G401 (cell line): ENCODE measurements at regions not wholly inside any gene's neighbourhood (a gene's known extent, or its start where the extent isn't known, plus 50 kb on each side); places are given as distances from the start of the nearest gene placed in this dataset.

Experiments
- DNase-seq: peaks from one replicate; pipeline ENCODE4 v3.0.0-alpha.2; 2015; ENCODE audit warnings: low spot score
- in situ Hi-C: cut with HindIII; loops from 2 replicates; pipeline ENCODE4 v1.10.0; 2016; ENCODE audit warnings: low sequenced_read_pairs, mixed read lengths

DNA sequence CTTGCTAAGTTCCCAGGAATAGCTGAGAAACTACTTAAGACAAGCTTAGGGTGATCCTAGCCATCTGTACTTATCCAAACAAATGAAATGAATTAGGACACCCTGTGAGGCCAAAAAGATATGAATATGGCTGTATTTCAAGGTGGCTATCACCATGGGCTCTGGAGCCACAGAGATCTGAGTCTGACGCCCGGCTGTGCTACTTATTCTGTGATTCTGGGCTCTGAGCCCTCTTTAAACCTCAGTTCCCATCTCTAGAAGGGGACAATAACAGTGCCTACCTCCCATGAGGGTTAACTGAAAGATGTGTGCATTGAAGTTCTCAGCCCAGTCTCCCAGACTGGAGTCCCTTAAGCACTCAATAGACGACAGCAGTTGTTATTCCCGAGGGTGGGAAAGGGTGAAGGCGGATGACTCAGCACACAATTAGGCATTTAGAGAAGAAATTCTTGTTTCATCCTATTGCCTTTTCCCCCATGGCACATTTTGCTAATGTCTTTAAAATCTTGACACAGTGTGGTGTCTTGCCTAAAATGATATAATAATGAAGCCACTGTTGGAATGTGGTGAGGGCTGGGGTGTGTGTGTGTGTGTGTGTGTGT lies 132.5 kb downstream of the ADAMTS15 start:
- DNase-seq, result no peak
- in situ Hi-C loops, result no loop called here

DNA sequence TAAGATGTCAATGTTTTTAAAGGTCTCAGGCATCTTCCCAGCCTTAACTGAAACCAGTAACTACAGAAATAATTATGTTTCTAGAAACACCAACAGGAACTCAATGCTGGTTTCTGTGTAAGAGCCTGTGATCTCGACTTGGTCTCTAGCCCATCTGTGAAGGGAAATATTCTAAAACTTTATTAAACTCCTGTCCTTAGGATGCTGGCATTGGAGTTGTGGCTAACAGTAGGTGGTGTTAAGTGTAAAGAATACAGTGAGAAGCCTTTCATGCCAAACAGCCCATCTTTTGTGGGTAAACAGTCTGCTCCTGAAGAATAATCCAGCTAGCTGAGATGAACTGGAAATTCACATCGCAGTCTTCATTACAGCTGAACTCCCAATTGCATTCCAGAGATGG lies 133.2 kb downstream of the ADAMTS15 start:
- in situ Hi-C loops, result no loop called here

DNA sequence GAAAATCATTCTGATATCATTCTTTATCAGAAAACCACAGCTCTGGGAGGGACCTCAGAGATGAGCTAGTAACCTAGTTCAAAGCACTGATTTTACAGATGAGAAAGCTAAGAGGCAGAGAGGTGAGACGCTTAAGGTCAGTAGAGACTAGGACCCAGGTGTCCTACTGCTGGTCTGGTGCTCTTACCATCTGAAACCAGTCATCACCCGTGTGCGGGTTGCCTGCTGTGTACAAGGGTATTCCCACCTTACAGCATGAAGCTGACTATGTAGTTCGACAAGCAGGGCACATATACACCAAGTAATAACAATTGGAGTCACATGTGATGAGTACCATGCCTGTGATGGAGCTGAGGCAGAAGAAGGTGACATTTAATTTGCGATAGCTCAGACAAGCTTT lies 133.7 kb downstream of the ADAMTS15 start:
- DNase-seq, result no peak
- in situ Hi-C loops, result no loop called here

More for the DNA sequence above, 133.2 kb downstream of the ADAMTS15 start:
- DNase-seq, result no peak

GRCh38 chr11:130582981-130583380 lies 134.5 kb downstream of the ADAMTS15 start:
- no peak for DNase-seq
- in situ Hi-C loops, result no loop called here

- in situ Hi-C loops, result no loop called here
- no peak for DNase-seq
Measured at GRCh38 chr11:130583801-130584211, 135.4 kb downstream of the ADAMTS15 start.

GRCh38 chr11:130585545-130585944 lies 137.1 kb downstream of the ADAMTS15 start:
- in situ Hi-C loops, result no loop called here
- no peak for DNase-seq

GRCh38 chr11:130587658-130588057 lies 139.2 kb downstream of the ADAMTS15 start:
- no peak for DNase-seq
- in situ Hi-C loops, result no loop called here

- in situ Hi-C loops, result no loop called here
- DNase-seq, result no peak
Measured at GRCh38 chr11:130588471-130588870, 140.0 kb downstream of the ADAMTS15 start.

DNA sequence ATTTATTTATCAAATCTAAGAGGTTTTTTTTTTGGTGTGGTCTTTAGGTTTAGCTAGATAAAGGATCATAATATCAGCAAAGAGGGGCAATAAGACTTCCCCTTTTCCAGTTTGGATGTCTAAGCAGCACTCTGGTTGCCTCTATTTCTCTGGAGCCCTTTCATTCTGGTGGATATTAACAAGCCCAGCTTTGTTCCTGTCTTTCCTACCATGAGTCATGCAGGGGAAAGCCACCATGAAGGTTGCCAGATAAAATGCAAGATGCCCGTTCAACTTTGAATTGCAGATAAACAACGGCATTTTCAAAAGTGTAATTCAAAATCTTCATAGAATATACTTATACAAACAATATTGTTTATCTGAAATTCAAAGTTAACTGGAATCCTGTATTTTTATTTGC lies 143.6 kb downstream of the ADAMTS15 start:
- in situ Hi-C loops, result no loop called here
- DNase-seq, result no peak

GRCh38 chr11:130593064-130593463 lies 144.6 kb downstream of the ADAMTS15 start:
- no peak for DNase-seq
- in situ Hi-C loops, result no loop called here

DNA sequence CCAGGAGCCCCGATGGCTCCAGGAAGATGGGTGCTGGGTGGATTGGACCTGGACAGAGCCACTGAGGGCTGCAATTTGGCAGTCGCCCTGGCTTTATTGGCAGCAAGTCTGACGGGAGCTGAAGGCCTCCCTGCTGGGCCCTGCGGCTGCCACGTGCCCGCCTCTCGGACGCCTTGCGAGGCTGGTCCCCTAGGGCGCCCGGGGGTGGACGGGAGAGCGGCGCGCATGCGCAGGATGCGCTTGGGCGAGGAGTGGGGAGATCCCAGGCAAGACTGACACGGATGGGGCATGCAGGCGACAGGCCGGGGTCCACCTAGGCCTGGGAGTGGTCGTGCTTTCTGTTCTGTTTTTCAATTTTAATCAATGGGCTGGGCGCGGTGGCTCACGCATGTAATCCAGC lies 150.0 kb downstream of the ADAMTS15 start:
- in situ Hi-C loops, result no loop called here
- DNase-seq, result no peak

- in situ Hi-C loops, result no loop called here
- DNase-seq, result no peak
Measured at GRCh38 chr11:130599073-130599654, 150.7 kb downstream of the ADAMTS15 start.

- in situ Hi-C loops, result no loop called here
- no peak for DNase-seq
Measured at GRCh38 chr11:130600139-130600538, 151.7 kb downstream of the ADAMTS15 start.

- in situ Hi-C loops, result no loop called here
- no peak for DNase-seq
Measured at GRCh38 chr11:130600616-130601015, 152.2 kb downstream of the ADAMTS15 start.

- DNase-seq, result no peak
Measured at GRCh38 chr11:130601141-130601540, 152.7 kb downstream of the ADAMTS15 start.

GRCh38 chr11:130601764-130602460 lies 153.5 kb downstream of the ADAMTS15 start:
- no peak for DNase-seq
- in situ Hi-C loops, result no loop called here

More at GRCh38 chr11:130601141-130601540, 152.7 kb downstream of the ADAMTS15 start:
- in situ Hi-C loops, result no loop called here

DNA sequence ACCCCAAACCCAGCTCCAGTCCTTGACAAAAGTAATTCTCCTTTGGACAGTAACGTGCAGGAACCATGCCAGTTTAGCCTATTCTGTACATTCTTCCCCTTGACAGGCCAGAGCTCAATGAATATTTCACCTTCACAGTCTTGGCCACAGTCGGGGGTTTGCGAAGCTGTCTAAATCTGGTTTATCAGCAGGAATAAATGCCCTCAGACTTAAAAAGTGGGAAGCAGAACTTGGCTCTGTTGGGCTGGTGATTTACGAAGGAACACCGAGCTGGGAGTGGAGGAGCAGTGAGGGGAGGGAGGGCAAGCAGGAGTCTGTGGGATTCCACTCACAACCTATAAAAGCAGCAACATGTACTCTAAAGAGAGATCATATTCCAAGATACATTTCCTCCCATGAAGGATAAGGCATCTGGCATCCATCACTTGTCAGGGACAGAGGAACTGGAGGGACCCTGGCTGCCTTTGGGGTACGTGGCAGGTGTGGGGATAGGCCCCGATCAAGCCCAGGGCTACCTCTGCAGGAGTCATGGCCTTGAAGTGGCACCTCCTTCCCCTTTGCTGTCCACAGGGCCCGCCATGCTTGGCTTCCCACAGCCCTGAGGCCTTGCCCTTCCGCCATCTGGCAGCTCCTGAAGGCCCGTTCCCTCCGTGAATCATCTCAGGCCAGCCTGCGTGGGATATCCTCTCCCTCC lies 154.3 kb downstream of the ADAMTS15 start:
- in situ Hi-C loops, result no loop called here
- no peak for DNase-seq

GRCh38 chr11:130603335-130603906 lies 155.0 kb downstream of the ADAMTS15 start:
- DNase-seq, result no peak
- in situ Hi-C loops, result no loop called here

GRCh38 chr11:130604606-130605005 lies 156.2 kb downstream of the ADAMTS15 start:
- in situ Hi-C loops, result no loop called here
- no peak for DNase-seq

GRCh38 chr11:130606178-130606577 lies 157.7 kb downstream of the ADAMTS15 start:
- no peak for DNase-seq
- in situ Hi-C loops, result no loop called here
